Stimulated activated CD4-positive, alpha-beta T cell treated with anti-CD3 and anti-CD28 coated beads, Interleukin-4, amount 100 ng/mL, for 24 hours (primary cell): ENCODE measurements at regions not wholly inside any gene's neighbourhood (a gene's known extent, or its start where the extent isn't known, plus 50 kb on each side); places are given as distances from the start of the nearest gene placed in this dataset.
"Not testable (repeated sequence)": the region's sequence is repeated elsewhere in the genome, so short reads cannot be mapped to it uniquely, and the experiment has no call there.

Experiments used
- DNase-seq: peaks from one replicate; pipeline ENCODE4 v3.0.0-alpha.2; 2020

- DNase-seq = no peak
Measured at GRCh38 chr12:24356240-24356804, 406.9 kb upstream of the SOX5 start.

GRCh38 chr12:24352363-24352762 is 402.9 kb upstream of the SOX5 start:
- no peak for DNase-seq

- DNase-seq = no peak
Measured at GRCh38 chr12:24349051-24349799, 399.8 kb upstream of the SOX5 start.

GRCh38 chr12:24348180-24348579 is 398.7 kb upstream of the SOX5 start:
- not testable (repeated sequence) for DNase-seq

- no peak for DNase-seq
Measured at GRCh38 chr12:24328261-24328660, 378.8 kb upstream of the SOX5 start.

- DNase-seq = no peak
Measured at GRCh38 chr12:24325331-24325730, 375.9 kb upstream of the SOX5 start.

- no peak for DNase-seq
Measured at GRCh38 chr12:24307716-24308335, 358.4 kb upstream of the SOX5 start.

- no peak for DNase-seq
Measured at GRCh38 chr12:24307153-24307552, 357.7 kb upstream of the SOX5 start.

- no peak for DNase-seq
Measured at GRCh38 chr12:24306001-24306400, 356.5 kb upstream of the SOX5 start.

GRCh38 chr12:24304285-24304684 is 354.8 kb upstream of the SOX5 start:
- no peak for DNase-seq

GRCh38 chr12:24302708-24303107 is 353.2 kb upstream of the SOX5 start:
- no peak for DNase-seq

- DNase-seq = no peak
Measured at GRCh38 chr12:24297516-24297915, 348.0 kb upstream of the SOX5 start.

- no peak for DNase-seq
Measured at GRCh38 chr12:24293549-24293948, 344.1 kb upstream of the SOX5 start.

- no peak for DNase-seq
Measured at GRCh38 chr12:24287963-24288362, 338.5 kb upstream of the SOX5 start.

GRCh38 chr12:24285448-24285847 is 336.0 kb upstream of the SOX5 start:
- no peak for DNase-seq

- no peak for DNase-seq
Measured at GRCh38 chr12:24281341-24281740, 331.9 kb upstream of the SOX5 start.

- no peak for DNase-seq
Measured at GRCh38 chr12:24280056-24280842, 330.8 kb upstream of the SOX5 start.

GRCh38 chr12:24278832-24279231 is 329.4 kb upstream of the SOX5 start:
- DNase-seq = no peak

- no peak for DNase-seq
Measured at GRCh38 chr12:24270965-24271364, 321.5 kb upstream of the SOX5 start.

- no peak for DNase-seq
Measured at GRCh38 chr12:24270464-24270863, 321.0 kb upstream of the SOX5 start.

- no peak for DNase-seq
Measured at GRCh38 chr12:24268663-24269186, 319.3 kb upstream of the SOX5 start.

GRCh38 chr12:24266982-24267381 is 317.5 kb upstream of the SOX5 start:
- DNase-seq = no peak

- DNase-seq = no peak
Measured at GRCh38 chr12:24256684-24257083, 307.2 kb upstream of the SOX5 start.
